ENCODE measurements at regions not wholly inside any gene's neighbourhood (a gene's known extent, or its start where the extent isn't known, plus 50 kb on each side); places are given as distances from the start of the nearest gene placed in this dataset.

DNA sequence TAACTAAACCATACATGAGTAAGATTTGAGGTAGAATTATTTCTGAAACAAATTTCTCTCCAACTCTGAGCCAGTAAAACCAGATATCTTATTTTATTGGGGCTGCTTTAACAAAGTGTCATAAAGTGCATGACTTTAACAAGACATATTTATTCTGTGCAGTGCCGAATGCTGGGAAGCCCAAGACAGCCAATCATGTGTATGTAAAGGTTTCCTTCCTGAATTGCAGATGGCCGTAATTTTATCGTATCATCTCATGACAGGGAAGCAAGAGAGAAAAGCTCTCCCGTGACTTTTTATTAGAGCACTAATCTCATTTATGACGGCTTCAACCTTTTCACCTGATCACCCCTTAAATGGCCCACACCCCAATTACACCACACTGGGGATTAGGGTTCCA lies 777.9 kb downstream of the TMEM121 start:
- WGBS, 4 donors: 55 to 73% (median 63%) methylated on average over 5 of the region's 5 CpGs
- TF ChIP-seq, protein P1, sequence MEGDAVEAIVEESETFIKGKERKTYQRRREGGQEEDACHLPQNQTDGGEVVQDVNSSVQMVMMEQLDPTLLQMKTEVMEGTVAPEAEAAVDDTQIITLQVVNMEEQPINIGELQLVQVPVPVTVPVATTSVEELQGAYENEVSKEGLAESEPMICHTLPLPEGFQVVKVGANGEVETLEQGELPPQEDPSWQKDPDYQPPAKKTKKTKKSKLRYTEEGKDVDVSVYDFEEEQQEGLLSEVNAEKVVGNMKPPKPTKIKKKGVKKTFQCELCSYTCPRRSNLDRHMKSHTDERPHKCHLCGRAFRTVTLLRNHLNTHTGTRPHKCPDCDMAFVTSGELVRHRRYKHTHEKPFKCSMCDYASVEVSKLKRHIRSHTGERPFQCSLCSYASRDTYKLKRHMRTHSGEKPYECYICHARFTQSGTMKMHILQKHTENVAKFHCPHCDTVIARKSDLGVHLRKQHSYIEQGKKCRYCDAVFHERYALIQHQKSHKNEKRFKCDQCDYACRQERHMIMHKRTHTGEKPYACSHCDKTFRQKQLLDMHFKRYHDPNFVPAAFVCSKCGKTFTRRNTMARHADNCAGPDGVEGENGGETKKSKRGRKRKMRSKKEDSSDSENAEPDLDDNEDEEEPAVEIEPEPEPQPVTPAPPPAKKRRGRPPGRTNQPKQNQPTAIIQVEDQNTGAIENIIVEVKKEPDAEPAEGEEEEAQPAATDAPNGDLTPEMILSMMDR (IDR thresholded peaks at IDR 0.05): no peak
- TF ChIP-seq POLR2A (IDR thresholded peaks at IDR 0.05): no peak

DNA sequence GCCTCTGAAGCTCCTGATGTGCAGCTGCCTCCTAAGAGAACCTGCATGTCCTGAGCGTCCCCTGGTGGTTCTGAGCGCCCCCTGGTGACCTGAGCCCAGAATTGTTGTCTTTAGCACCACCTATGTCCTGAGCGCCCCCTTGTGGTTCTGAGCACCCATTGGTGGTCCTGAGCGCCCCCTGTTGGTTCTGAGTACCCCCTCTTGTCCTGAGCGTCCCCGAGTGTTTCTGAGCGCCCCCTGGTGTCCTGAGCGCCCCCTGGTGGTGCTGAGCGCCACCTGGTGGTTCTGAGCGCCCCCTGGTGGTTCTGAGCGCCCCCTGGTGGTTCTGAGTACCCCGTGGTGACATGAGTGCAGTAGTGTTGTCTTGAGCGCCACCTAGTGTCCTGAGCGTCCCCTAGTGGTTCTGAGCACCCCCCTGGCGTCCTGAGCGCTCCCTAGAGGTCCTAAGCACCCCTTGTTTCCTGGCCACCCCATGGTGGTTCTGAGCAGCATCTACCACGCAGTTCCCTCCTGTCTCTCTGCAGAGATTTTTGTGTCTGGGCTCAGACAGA lies 782.5 kb downstream of the TMEM121 start:
- Histone ChIP-seq H3K4me1 (replicated peaks in 1 of 2) (no peaks in the 10 kb centered on the region), H3K4me3 (no peak overlapping the region), H3K27me3 (peaks cover 7% of the 10 kb centered on the region), H3K9me3 (replicated peaks in 1 of 3) (no peaks in the 10 kb centered on the region), H3K27ac (no peak overlapping the region), H3K36me3 (replicated peaks in 1 of 2) (no peaks in the 10 kb centered on the region)
- intact Hi-C loops (cut with DNase I): no loop called here
- TF ChIP-seq POLR2A (IDR thresholded peaks at IDR 0.05): no peak
- TF ChIP-seq, protein P1 (IDR thresholded peaks at IDR 0.05): peak; percentile 14 to 60 (median 39)
- DNase-seq: peak in 5 of 7 donors; percentile 22 to 68 (median 49)
- WGBS, 4 donors: 39 to 60% (median 45%) methylated on average over 4 to 17 of the region's 17 CpGs

More for the DNA sequence above, 777.9 kb downstream of the TMEM121 start:
- intact Hi-C loops (cut with DNase I): no loop called here
- peaks cover 16% of the 10 kb centered on the region for H3K27me3 ChIP-seq
- no peak for DNase-seq
- no peak overlapping the region for H3K4me3 ChIP-seq
- H3K27ac ChIP-seq: no peak overlapping the region
- H3K36me3 ChIP-seq (replicated peaks in 1 of 2): no peaks in the 10 kb centered on the region
- H3K4me1 ChIP-seq (replicated peaks in 1 of 2): no peaks in the 10 kb centered on the region
- no peaks in the 10 kb centered on the region for H3K9me3 ChIP-seq (replicated peaks in 1 of 3)

DNA sequence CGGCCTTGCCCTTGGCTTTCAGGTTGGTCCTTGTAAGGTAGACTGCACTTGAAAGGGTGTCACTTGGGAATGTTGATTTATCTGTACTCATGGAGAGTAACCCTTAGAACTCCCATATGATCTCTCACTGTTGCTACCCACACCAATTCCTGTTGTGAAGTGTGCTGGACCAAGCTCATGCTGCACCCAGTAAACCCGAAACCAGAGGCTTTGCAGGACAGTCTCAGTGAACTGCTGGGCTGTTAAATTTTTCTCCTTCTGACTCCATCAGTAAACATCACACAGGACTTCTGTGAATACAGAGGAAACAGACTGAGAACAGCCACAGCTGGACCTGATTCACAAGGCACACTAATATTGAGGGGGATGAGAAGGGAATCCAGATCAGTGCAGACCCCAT lies 783.0 kb downstream of the TMEM121 start:
- DNase-seq: no peak
- H3K4me1 ChIP-seq (replicated peaks in 1 of 2): no peaks in the 10 kb centered on the region
- no peaks in the 10 kb centered on the region for H3K9me3 ChIP-seq (replicated peaks in 1 of 3)
- 67 to 70% (median 69%) methylated on average over 2 of the region's 2 CpGs for WGBS, 4 donors
- peaks cover 2% of the 10 kb centered on the region for H3K27me3 ChIP-seq
- H3K4me3 ChIP-seq: no peak overlapping the region
- H3K27ac ChIP-seq: no peak overlapping the region
- intact Hi-C loops (cut with DNase I): no loop called here
- no peaks in the 10 kb centered on the region for H3K36me3 ChIP-seq (replicated peaks in 1 of 2)
- TF ChIP-seq, protein P1 (IDR thresholded peaks at IDR 0.05): no peak
- TF ChIP-seq POLR2A (IDR thresholded peaks at IDR 0.05): no peak

DNA sequence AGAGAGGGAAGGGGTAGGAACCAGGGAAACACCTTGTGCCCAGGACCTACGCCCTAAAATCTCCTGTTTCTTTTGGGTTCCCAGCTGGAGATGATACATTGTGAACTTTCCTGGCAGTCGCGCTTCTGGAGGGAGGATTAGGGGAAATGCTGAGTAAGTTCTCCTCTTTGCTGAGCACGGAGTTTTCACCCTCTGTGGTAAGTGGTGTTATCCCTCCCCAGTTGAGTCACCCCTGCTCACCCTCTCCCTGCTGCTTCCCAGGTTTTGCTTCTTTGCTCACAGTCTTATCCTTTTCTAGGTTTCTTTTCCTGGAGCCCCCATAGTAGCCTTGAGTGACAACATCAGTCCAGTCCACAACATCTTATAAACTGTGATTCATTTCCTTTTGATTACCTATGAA lies 789.1 kb downstream of the TMEM121 start:
- Histone ChIP-seq H3K9me3 (replicated peaks in 1 of 3) (peaks cover 0 to 4% (median 0%) of the 10 kb centered on the region in 3 donors), H3K4me3 (no peak overlapping the region), H3K27ac (no peak overlapping the region), H3K27me3 (no peaks in the 10 kb centered on the region), H3K36me3 (replicated peaks in 1 of 2) (no peaks in the 10 kb centered on the region), H3K4me1 (replicated peaks in 1 of 2) (no peaks in the 10 kb centered on the region)
- TF ChIP-seq, protein P1 (IDR thresholded peaks at IDR 0.05): no peak
- TF ChIP-seq POLR2A (IDR thresholded peaks at IDR 0.05): no peak
- 22 to 38% (median 30%) methylated on average over 4 of the region's 4 CpGs for WGBS, 4 donors
- no peak for DNase-seq
- intact Hi-C loops (cut with DNase I): no loop called here
